GM12878 (cell line): ENCODE measurements at regions not wholly inside any gene's neighbourhood (a gene's known extent, or its start where the extent isn't known, plus 50 kb on each side); places are given as distances from the start of the nearest gene placed in this dataset.

Experiments
- ATAC-seq: fragments of 200-7000 bp; cut with Tn5 transposase; 3 replicates; pipeline ENCODE4 v1.9.1; 2020; ENCODE audit warnings: mild to moderate bottlenecking, moderate library complexity
- BruUV-seq: library from RNA; stranded (reverse); fragments of 400-500 nt; replicated peaks from 2 replicates; lab custom pipeline; 2021; lab: Mats Ljungman, UMichigan
- CTCF ChIA-PET: fragments of 300-600 bp; sonication (Branson Sonifier 250); formaldehyde crosslinking; extraction: SDS; loops from one replicate; lab custom pipeline; 2021; ENCODE audit warnings: inconsistent platforms; lab: Yijun Ruan, JAX
- POLR2A ChIA-PET: fragments of 350-600 bp; formaldehyde crosslinking; extraction: SDS; loops from one replicate; lab custom pipeline; 2021; ENCODE audit warnings: inconsistent platforms; lab: Charles Lee
- RAD21 ChIA-PET: fragments of 300-600 bp; sonication (Branson Sonifier 250); formaldehyde crosslinking; loops from one replicate; lab custom pipeline; 2023; ENCODE audit warnings: antibody characterized with exemption; ENCODE audit not compliant: unreplicated experiment; lab: Charles Lee
- SMC1A ChIA-PET: fragments of 300-600 bp; sonication (Branson Sonifier 250); formaldehyde crosslinking; loops from one replicate; lab custom pipeline; 2023; ENCODE audit not compliant: unreplicated experiment, uncharacterized antibody; lab: Charles Lee
- DNase-seq: peaks from one replicate; pipeline ENCODE4 v3.0.0-alpha.2; 2011; ENCODE audit warnings: low read depth, low spot score
- FAIRE-seq: peaks from 3 replicates; lab custom pipeline; 2011; peaks lifted over from hg19 to GRCh38; lab: Jason Lieb, UNC
- H2AFZ ChIP-seq: 2 replicates; pipeline ENCODE4 v1.6.0; 2011; ENCODE audit warnings: low read depth, low read length, control low read depth; ENCODE audit not compliant: control insufficient read depth
- H3K27ac ChIP-seq: 2 replicates; pipeline ENCODE4 v1.5.1; 2011; ENCODE audit warnings: control low read depth; ENCODE audit not compliant: control insufficient read depth, insufficient read depth
- H3K27me3 ChIP-seq, 2 experiments: replicated peaks in 1 of 2; 2 replicates each; pipeline versions ENCODE4 v1.6.0 to v1.6.1; 2011; ENCODE audit warnings: low read length in 1 of 2; ENCODE audit not compliant: control insufficient read depth in 2 of 2, insufficient read depth in 2 of 2
- H3K36me3 ChIP-seq, 2 experiments: 2 replicates each; pipeline ENCODE4 v1.5.1; 2011; ENCODE audit warnings: low read length in 1 of 2; ENCODE audit not compliant: control insufficient read depth in 2 of 2, insufficient read depth in 2 of 2
- H3K4me1 ChIP-seq: 2 replicates; pipeline ENCODE4 v1.6.1; 2011; ENCODE audit warnings: mild to moderate bottlenecking, low read length, moderate library complexity, mixed read lengths; ENCODE audit not compliant: control insufficient read depth, insufficient read depth
- H3K4me2 ChIP-seq: 2 replicates; pipeline ENCODE4 v1.6.0; 2011; ENCODE audit warnings: control low read depth; ENCODE audit not compliant: control insufficient read depth, insufficient read depth
- H3K4me3 ChIP-seq: fragments of 200-600 bp; sonication (generic); 2 replicates; pipeline ENCODE4 v1.5.1; 2016
- H3K79me2 ChIP-seq: 2 replicates; pipeline ENCODE4 v1.6.0; 2011; ENCODE audit warnings: low read length; ENCODE audit not compliant: control insufficient read depth, insufficient read depth
- H3K9ac ChIP-seq: 2 replicates; pipeline ENCODE4 v1.8.0; 2011; ENCODE audit warnings: low read length, control low read depth, mixed read lengths; ENCODE audit not compliant: control insufficient read depth, insufficient read depth
- H3K9me3 ChIP-seq: replicated peaks from 3 replicates; pipeline ENCODE4 v1.5.1; 2011; ENCODE audit warnings: mild to moderate bottlenecking, low read length; ENCODE audit not compliant: control insufficient read depth, insufficient read depth
- H4K20me1 ChIP-seq: 2 replicates; pipeline ENCODE4 v1.6.0; 2011; ENCODE audit not compliant: control insufficient read depth, insufficient read depth
- BACH1 ChIP-seq: fragments of 450-650 bp; IDR thresholded peaks from 2 replicates; pipeline ENCODE4 v1.6.1; 2017; ENCODE audit warnings: mild to moderate bottlenecking, borderline replicate concordance
- EED ChIP-seq: sonication (generic); IDR thresholded peaks from 2 replicates; pipeline ENCODE4 v1.6.1; 2016; ENCODE audit warnings: antibody characterized with exemption, low read depth
- ELK1 ChIP-seq: IDR thresholded peaks from 2 replicates; pipeline ENCODE4 v1.6.1; 2012; ENCODE audit warnings: low read depth, low read length, improper control_type of control experiment
- FOS ChIP-seq: IDR thresholded peaks from 3 replicates; pipeline ENCODE4 v1.6.1; 2011; ENCODE audit warnings: borderline replicate concordance; ENCODE audit not compliant: insufficient read length; ENCODE audit errors: extremely low read depth
- GATAD2B ChIP-seq: fragments of 450-650 bp; conservative IDR thresholded peaks from 2 replicates; pipeline ENCODE4 v1.6.1; 2017; ENCODE audit warnings: low read depth, mild to moderate bottlenecking, moderate library complexity
- HDGF ChIP-seq: fragments of 450-650 bp; IDR thresholded peaks from 2 replicates; pipeline ENCODE4 v1.6.1; 2016; ENCODE audit warnings: antibody characterized with exemption
- KLF5 ChIP-seq: fragments of 450-650 bp; IDR thresholded peaks from 2 replicates; pipeline ENCODE4 v1.6.1; 2014; ENCODE audit warnings: mild to moderate bottlenecking; ENCODE audit not compliant: partially characterized antibody
- MEF2B ChIP-seq: fragments of 450-650 bp; IDR thresholded peaks from 2 replicates; pipeline ENCODE4 v1.6.1; 2018; ENCODE audit warnings: mild to moderate bottlenecking, moderate library complexity; ENCODE audit not compliant: partially characterized antibody, poor library complexity, severe bottlenecking
- NR2C2 ChIP-seq: IDR thresholded peaks from 2 replicates; pipeline ENCODE4 v1.6.1; 2011; ENCODE audit warnings: borderline replicate concordance, low read depth; ENCODE audit not compliant: control insufficient read depth, insufficient read length
- POLR2AphosphoS2 ChIP-seq: IDR thresholded peaks from 2 replicates; pipeline ENCODE4 v1.6.1; 2011; ENCODE audit warnings: low read depth, mild to moderate bottlenecking, low read length, improper control_type of control experiment, moderate library complexity
- SMC3 ChIP-seq: IDR thresholded peaks from 2 replicates; pipeline ENCODE4 v1.6.1; 2011; ENCODE audit warnings: low read length, improper control_type of control experiment, borderline replicate concordance
- ZBTB40 ChIP-seq: fragments of 450-650 bp; IDR thresholded peaks from 2 replicates; pipeline ENCODE4 v1.6.1; 2016; ENCODE audit warnings: mild to moderate bottlenecking, moderate library complexity, borderline replicate concordance
- WGBS: methylation state at CpG from one replicate; pipeline ENCODE4 v1.1.6; 2016; ENCODE audit warnings: low lambda C conversion rate; ENCODE audit not compliant: insufficient replicate concordance, insufficient coverage; ENCODE audit errors: missing lambda C conversion rate; 5-methylcytosine and 5-hydroxymethylcytosine counted together
- in situ Hi-C: fragments of 300-500 bp; cut with MboI; formaldehyde crosslinking; loops from 9 replicates; pipeline ENCODE4 v1.14.3; 2018; ENCODE audit warnings: mixed read lengths
- intact Hi-C: fragments of 100-400 bp; cut with micrococcal nuclease; formaldehyde crosslinking; loops from one replicate; pipeline ENCODE4 v1.14.2; 2022; ENCODE audit not compliant: unreplicated experiment
- TF ChIP-seq, protein P1 (sequence below): IDR thresholded peaks from 2 replicates; pipeline ENCODE4 v1.6.1; 2012; ENCODE audit warnings: low read depth, low read length, improper control_type of control experiment
- TF ChIP-seq, protein P2 (sequence below): fragments of 450-650 bp; IDR thresholded peaks from 2 replicates; pipeline ENCODE4 v1.6.1; 2017; ENCODE audit warnings: borderline replicate concordance

- TF ChIP-seq, protein P1, sequence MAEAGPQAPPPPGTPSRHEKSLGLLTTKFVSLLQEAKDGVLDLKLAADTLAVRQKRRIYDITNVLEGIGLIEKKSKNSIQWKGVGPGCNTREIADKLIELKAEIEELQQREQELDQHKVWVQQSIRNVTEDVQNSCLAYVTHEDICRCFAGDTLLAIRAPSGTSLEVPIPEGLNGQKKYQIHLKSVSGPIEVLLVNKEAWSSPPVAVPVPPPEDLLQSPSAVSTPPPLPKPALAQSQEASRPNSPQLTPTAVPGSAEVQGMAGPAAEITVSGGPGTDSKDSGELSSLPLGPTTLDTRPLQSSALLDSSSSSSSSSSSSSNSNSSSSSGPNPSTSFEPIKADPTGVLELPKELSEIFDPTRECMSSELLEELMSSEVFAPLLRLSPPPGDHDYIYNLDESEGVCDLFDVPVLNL = no peak
- no peak for TF ChIP-seq ELK1
- TF ChIP-seq, protein P2, sequence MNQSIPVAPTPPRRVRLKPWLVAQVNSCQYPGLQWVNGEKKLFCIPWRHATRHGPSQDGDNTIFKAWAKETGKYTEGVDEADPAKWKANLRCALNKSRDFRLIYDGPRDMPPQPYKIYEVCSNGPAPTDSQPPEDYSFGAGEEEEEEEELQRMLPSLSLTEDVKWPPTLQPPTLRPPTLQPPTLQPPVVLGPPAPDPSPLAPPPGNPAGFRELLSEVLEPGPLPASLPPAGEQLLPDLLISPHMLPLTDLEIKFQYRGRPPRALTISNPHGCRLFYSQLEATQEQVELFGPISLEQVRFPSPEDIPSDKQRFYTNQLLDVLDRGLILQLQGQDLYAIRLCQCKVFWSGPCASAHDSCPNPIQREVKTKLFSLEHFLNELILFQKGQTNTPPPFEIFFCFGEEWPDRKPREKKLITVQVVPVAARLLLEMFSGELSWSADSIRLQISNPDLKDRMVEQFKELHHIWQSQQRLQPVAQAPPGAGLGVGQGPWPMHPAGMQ = no peak
- no peak for TF ChIP-seq BACH1
- TF ChIP-seq POLR2AphosphoS2 = no peak
- no peak for TF ChIP-seq GATAD2B
- no peak for TF ChIP-seq KLF5
- TF ChIP-seq MEF2B = no peak
- no peak for TF ChIP-seq HDGF
- TF ChIP-seq SMC3 = no peak
- TF ChIP-seq FOS = no peak
- no peak for TF ChIP-seq ZBTB40
- TF ChIP-seq EED = no peak
- TF ChIP-seq NR2C2 = no peak
- no peak for DNase-seq
- CTCF ChIA-PET = interaction anchor here (1.1 kb wide), 1 partner anchor 9 kb away, joined by 3 read pairs; no protein-coding TSS in a partner anchor
- POLR2A ChIA-PET = no interaction called here
- ATAC-seq = no peak
- 0% methylated on average over 2 of the region's 2 CpGs for WGBS
- Histone ChIP-seq H3K79me2 (no peaks in the 10 kb centered on the region), H3K27me3 (no peaks in the 10 kb centered on the region), H3K4me2 (no peak overlapping the region), H3K4me3 (no peak overlapping the region), H3K9me3 (no peaks in the 10 kb centered on the region; the same call in 2 of the 3 replicates), H3K4me1 (no peaks in the 10 kb centered on the region), H3K9ac (no peak overlapping the region), H3K27ac (no peak overlapping the region), H3K36me3 (no peaks in the 10 kb centered on the region), H2AFZ (no peak overlapping the region), H4K20me1 (no peaks in the 10 kb centered on the region)
- intact Hi-C loops (no loop called here), in situ Hi-C loops (no loop called here)
- FAIRE-seq = no peak
- BruUV-seq = no TSS peak
- SMC1A ChIA-PET = no interaction called here
- RAD21 ChIA-PET = no interaction called here
Measured at GRCh38 chr1:238201992-238202391, 311.3 kb upstream of the ZP4 start.
